Fibroblast of lung (primary cell): ENCODE measurements at regions not wholly inside any gene's neighbourhood (a gene's known extent, or its start where the extent isn't known, plus 50 kb on each side); places are given as distances from the start of the nearest gene placed in this dataset.

ENCODE experiments used
- EZH2 ChIP-seq: IDR thresholded peaks from 2 replicates; pipeline ENCODE4 v1.5.1; 2012; ENCODE audit warnings: low read length, control low read depth, mild to moderate bottlenecking; ENCODE audit errors: missing control alignments
- TF ChIP-seq, protein P1 (sequence below), 2 donors: IDR thresholded peaks in 1 of 2; conservative IDR thresholded peaks in 1 of 2; 1 replicate in 1 of 2; 2 replicates in 1 of 2; pipeline ENCODE4 v1.5.1; 2011 to 2012; ENCODE audit warnings: low read length in 2 of 2, control low read depth in 1 of 2, inconsistent platforms in 1 of 2, low read depth in 1 of 2, mild to moderate bottlenecking in 1 of 2

- TF ChIP-seq, protein P1, sequence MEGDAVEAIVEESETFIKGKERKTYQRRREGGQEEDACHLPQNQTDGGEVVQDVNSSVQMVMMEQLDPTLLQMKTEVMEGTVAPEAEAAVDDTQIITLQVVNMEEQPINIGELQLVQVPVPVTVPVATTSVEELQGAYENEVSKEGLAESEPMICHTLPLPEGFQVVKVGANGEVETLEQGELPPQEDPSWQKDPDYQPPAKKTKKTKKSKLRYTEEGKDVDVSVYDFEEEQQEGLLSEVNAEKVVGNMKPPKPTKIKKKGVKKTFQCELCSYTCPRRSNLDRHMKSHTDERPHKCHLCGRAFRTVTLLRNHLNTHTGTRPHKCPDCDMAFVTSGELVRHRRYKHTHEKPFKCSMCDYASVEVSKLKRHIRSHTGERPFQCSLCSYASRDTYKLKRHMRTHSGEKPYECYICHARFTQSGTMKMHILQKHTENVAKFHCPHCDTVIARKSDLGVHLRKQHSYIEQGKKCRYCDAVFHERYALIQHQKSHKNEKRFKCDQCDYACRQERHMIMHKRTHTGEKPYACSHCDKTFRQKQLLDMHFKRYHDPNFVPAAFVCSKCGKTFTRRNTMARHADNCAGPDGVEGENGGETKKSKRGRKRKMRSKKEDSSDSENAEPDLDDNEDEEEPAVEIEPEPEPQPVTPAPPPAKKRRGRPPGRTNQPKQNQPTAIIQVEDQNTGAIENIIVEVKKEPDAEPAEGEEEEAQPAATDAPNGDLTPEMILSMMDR (conservative IDR thresholded peaks at IDR 0.05 in 1 of 2, IDR thresholded peaks at IDR 0.05 in 1 of 2; ENCODE audit: low read depth in 1 of 2, low read length in 2 of 2): no peak
- TF ChIP-seq EZH2: no peak
Observed at GRCh38 chrX:69253821-69254220, 88.6 kb upstream of the PJA1 start.
